HL-60 (cell line): ENCODE measurements at regions not wholly inside any gene's neighbourhood (a gene's known extent, or its start where the extent isn't known, plus 50 kb on each side); places are given as distances from the start of the nearest gene placed in this dataset.

Experiments used
- CTCF ChIP-seq: IDR thresholded peaks from one replicate; pipeline ENCODE4 v1.5.1; 2011; ENCODE audit warnings: low read length, control low read depth, inconsistent platforms; ENCODE audit not compliant: insufficient read depth
- POLR2AphosphoS5 ChIP-seq: IDR thresholded peaks from 2 replicates; pipeline ENCODE4 v1.6.1; 2012; ENCODE audit warnings: low read depth
- REST ChIP-seq: IDR thresholded peaks from 2 replicates; pipeline ENCODE4 v1.6.1; 2012; ENCODE audit warnings: low read depth; ENCODE audit not compliant: insufficient replicate concordance

GRCh38 chr12:19896041-19896440 lies 456.7 kb downstream of the AEBP2 start:
- TF ChIP-seq CTCF: no peak
- TF ChIP-seq POLR2AphosphoS5: no peak
- TF ChIP-seq REST: no peak
